Heart left ventricle (tissue), 16 donors: ENCODE measurements at regions not wholly inside any gene's neighbourhood (a gene's known extent, or its start where the extent isn't known, plus 50 kb on each side); places are given as distances from the start of the nearest gene placed in this dataset.

Source experiments
- ATAC-seq, 4 donors: fragments of 200-7000 bp; cut with Tn5 transposase; one replicate each; pipeline ENCODE4 v1.9.1; 2020 to 2022; ENCODE audit warnings: moderate library complexity in 4 of 4, mild to moderate bottlenecking in 3 of 4, moderate number of reproducible peaks in 1 of 4
- DNase-seq, 5 donors: peaks; one replicate each; pipeline ENCODE4 v3.0.0-alpha.2; 2020
- H3K27ac ChIP-seq, 12 donors: fragments of 200-600 bp; sonication (generic) in 4 of 12; one replicate each; pipeline versions ENCODE4 v1.5.0 to v1.8.0; 2016 to 2022; ENCODE audit warnings: mild to moderate bottlenecking in 2 of 12
- H3K27me3 ChIP-seq, 9 donors: fragments of 200-600 bp; sonication (generic) in 2 of 9; one replicate each; pipeline versions ENCODE4 v1.5.1 to v1.8.0; 2016 to 2022; ENCODE audit warnings: mild to moderate bottlenecking in 3 of 9
- H3K36me3 ChIP-seq, 9 donors: fragments of 200-600 bp; sonication (generic) in 2 of 9; one replicate each; pipeline versions ENCODE4 v1.5.0 to v1.8.0; 2018 to 2022; ENCODE audit warnings: mild to moderate bottlenecking in 2 of 9
- H3K4me1 ChIP-seq, 12 donors: fragments of 200-600 bp; sonication (generic) in 4 of 12; one replicate each; pipeline versions ENCODE4 v1.5.0 to v1.8.0; 2016 to 2022; ENCODE audit warnings: mild to moderate bottlenecking in 3 of 12
- H3K4me3 ChIP-seq, 12 donors: fragments of 200-600 bp; sonication (generic) in 4 of 12; one replicate each; pipeline versions ENCODE4 v1.5.0 to v1.8.0; 2017 to 2022; ENCODE audit warnings: mild to moderate bottlenecking in 9 of 12, moderate library complexity in 4 of 12
- H3K9me3 ChIP-seq, 12 donors: fragments of 200-600 bp; sonication (generic) in 4 of 12; one replicate each; pipeline versions ENCODE4 v1.5.0 to v1.8.0; 2016 to 2022; ENCODE audit warnings: mild to moderate bottlenecking in 1 of 12
- CTCF ChIP-seq, 12 donors: fragments of 200-600 bp; sonication (generic) in 4 of 12; IDR thresholded peaks; one replicate each; pipeline versions ENCODE4 v1.5.0 to v1.8.0; 2018 to 2022; ENCODE audit warnings: antibody characterized with exemption in 12 of 12, mild to moderate bottlenecking in 5 of 12
- POLR2A ChIP-seq, 2 donors: fragments of 450-650 bp; IDR thresholded peaks; one replicate each; pipeline ENCODE4 v1.6.1; 2017; ENCODE audit warnings: antibody characterized with exemption in 2 of 2, mild to moderate bottlenecking in 2 of 2, moderate library complexity in 2 of 2
- WGBS, 4 donors: extraction: QIAGEN DNeasy Blood & Tissue Kit in 2 of 4; methylation state at CpG; one replicate each; pipeline versions ENCODE4 v1.1.5 to v1.1.7; 2013 to 2018; 5-methylcytosine and 5-hydroxymethylcytosine counted together
- intact Hi-C, 10 donors: fragments of 100-400 bp; cut with DNase I; formaldehyde crosslinking; loops; one replicate each; pipeline versions ENCODE4 v1.11.1 to v1.14.2; 2022
- donor health status: ischemic (EF 13 %, LVEDD 7.1; RV severe dilation, severe dysfunction).
- donor health status: healthy with polysubstance abuse.
- donor health status: DM: no; HTN: yes; CAD: no.
- donor health status: DM: no; HTN: no; CAD: no.
- donor health status: ischemic (EF 25% LVEDD 6.9; RV normal size, moderate dysfunction).
- donor health status: ischemic (EF 25% LVEDD 5.7; RV mildly dilated, moderate dysfunction).
- donor health status: healthy.
- donor health status: DM: yes; HTN: yes; CAD: no.
- donor health status: ischemic (EF 35%, LVEDD 5.7; RV mildly dilated, moderate dysfunction).
- donor health status: nonischemic (EF 11% LVEDD 7.7; RV severe dilation, severe dysfunction).
- donor health status: DM: yes; HTN: yes; CAD: no.
- donor health status: PGD.
- donor health status: ischemic (EF 29% LVEDD 5.4; RV normal size, mild dysfunction).
- donor health status: nonischemic (EF 23%, LVEDD 6.1; RV moderate dilation, normal function).

GRCh38 chr3:191695131-191695814, 234.3 kb downstream of the PYDC2 start:
- ATAC-seq = no peak
- Histone ChIP-seq H3K36me3 (no peaks in the 10 kb centered on the region), H3K4me1 (no peaks in the 10 kb centered on the region), H3K27ac (no peak overlapping the region), H3K9me3 (peaks cover 0 to 2% (median 0%) of the 10 kb centered on the region in 12 donors), H3K4me3 (no peak overlapping the region), H3K27me3 (no peaks in the 10 kb centered on the region)
- DNase-seq = no peak
- WGBS, 4 donors = 50 to 55% (median 53%) methylated on average over 7 of the region's 7 CpGs
- intact Hi-C loops = no loop called here
- TF ChIP-seq CTCF (IDR thresholded peaks at IDR 0.05) (no peak), POLR2A (IDR thresholded peaks at IDR 0.05) (no peak)

- no peak for ATAC-seq
- Histone ChIP-seq H3K4me1 (no peaks in the 10 kb centered on the region), H3K27ac (no peak overlapping the region), H3K4me3 (no peak overlapping the region), H3K9me3 (peaks cover 0 to 3% (median 0%) of the 10 kb centered on the region in 12 donors), H3K36me3 (no peaks in the 10 kb centered on the region), H3K27me3 (no peaks in the 10 kb centered on the region)
- intact Hi-C loops = no loop called here
- no peak for DNase-seq
- no peak for TF ChIP-seq CTCF (IDR thresholded peaks at IDR 0.05)
- TF ChIP-seq POLR2A (IDR thresholded peaks at IDR 0.05) = no peak
Measured at GRCh38 chr3:191695815-191696153, 234.8 kb downstream of the PYDC2 start.

- DNase-seq = no peak
- no peaks in the 10 kb centered on the region for H3K36me3 ChIP-seq
- no peak for ATAC-seq
- TF ChIP-seq CTCF (IDR thresholded peaks at IDR 0.05) (no peak), POLR2A (IDR thresholded peaks at IDR 0.05) (no peak)
- no peak overlapping the region for H3K27ac ChIP-seq
- no peak overlapping the region for H3K4me3 ChIP-seq
- no peaks in the 10 kb centered on the region for H3K27me3 ChIP-seq
- H3K9me3 ChIP-seq = peaks cover 0 to 9% (median under 1%) of the 10 kb centered on the region in 12 donors
- intact Hi-C loops = no loop called here
- no peaks in the 10 kb centered on the region for H3K4me1 ChIP-seq
Measured at GRCh38 chr3:191696348-191696747, 235.4 kb downstream of the PYDC2 start.

GRCh38 chr3:191699546-191699945, 238.6 kb downstream of the PYDC2 start:
- no peaks in the 10 kb centered on the region for H3K27me3 ChIP-seq
- TF ChIP-seq CTCF (IDR thresholded peaks at IDR 0.05) (no peak), POLR2A (IDR thresholded peaks at IDR 0.05) (no peak)
- no peak overlapping the region for H3K27ac ChIP-seq
- no peaks in the 10 kb centered on the region for H3K36me3 ChIP-seq
- peaks cover 0 to 17% (median 1%) of the 10 kb centered on the region in 12 donors for H3K9me3 ChIP-seq
- H3K4me3 ChIP-seq = no peak overlapping the region
- ATAC-seq = no peak
- intact Hi-C loops = no loop called here
- no peak for DNase-seq
- H3K4me1 ChIP-seq = no peaks in the 10 kb centered on the region
- 63 to 78% (median 74%) methylated on average over 1 of the region's 1 CpG for WGBS, 4 donors
